ENCODE measurements at regions not wholly inside any gene's neighbourhood (a gene's known extent, or its start where the extent isn't known, plus 50 kb on each side); places are given as distances from the start of the nearest gene placed in this dataset.

DNA sequence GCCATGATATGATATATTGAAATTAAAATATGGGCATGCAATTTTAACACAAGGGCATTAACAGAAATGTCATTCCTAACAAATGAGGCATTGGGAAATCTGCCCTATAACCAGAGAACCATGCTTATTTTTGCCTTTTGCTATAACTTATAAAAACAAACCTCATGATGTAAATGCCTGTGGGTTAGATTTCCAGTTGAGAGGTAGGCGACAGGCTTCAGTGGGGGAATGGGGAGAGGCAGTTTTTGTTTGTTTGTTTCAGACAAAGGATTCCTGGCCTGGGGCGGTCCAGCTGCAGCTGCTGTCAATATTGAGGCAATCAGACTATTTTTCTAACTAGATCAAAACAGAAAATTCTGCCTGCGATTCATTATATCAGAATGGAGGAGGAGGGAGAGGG lies 490.4 kb upstream of the CFAP20DC start:
- Mint-ChIP-seq H3K36me3 (peaks cover 0 to 6% of the 10 kb centered on the region in 2 donors), H3K9me3 (peaks cover 0 to 5% of the 10 kb centered on the region in 2 donors)

DNA sequence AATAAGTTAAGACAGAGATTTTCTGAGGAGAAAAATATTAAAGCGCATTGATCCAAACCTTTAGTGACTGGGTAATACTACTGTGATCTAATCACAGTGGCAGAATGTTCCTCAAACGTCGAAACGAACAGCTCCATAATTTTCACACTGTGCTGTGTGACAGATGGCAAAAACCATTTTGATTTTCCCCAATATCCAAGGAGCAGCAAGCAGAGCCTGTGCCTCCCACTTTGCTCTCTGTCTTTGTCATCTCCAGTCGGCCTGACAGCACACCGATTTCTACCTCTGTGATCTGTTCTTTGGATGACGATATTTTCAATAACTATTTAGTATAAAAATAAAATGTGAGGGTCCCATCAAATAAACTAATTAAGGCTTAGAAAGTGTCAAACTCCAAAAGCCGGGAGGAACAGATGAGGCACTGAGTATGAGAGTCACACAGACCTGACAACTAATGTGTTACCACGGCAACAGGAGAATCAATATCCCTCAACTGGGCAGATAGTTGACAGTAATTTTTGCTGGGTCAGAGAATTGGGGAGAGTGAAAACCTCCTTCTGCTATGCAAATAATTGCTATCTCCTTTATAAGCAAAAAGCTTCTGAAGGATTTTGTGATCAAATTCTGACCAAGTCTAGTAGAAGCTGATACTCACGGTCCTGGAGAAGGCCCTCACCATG lies 489.1 kb upstream of the CFAP20DC start:
- H3K9me3 Mint-ChIP-seq: no peaks in the 10 kb centered on the region
- DNase-seq (ENCODE audit: low spot score in 2 of 2): no peak
- no peak overlapping the region for H3K27ac Mint-ChIP-seq
- ATAC-seq: no peak
- H3K36me3 Mint-ChIP-seq: no peaks in the 10 kb centered on the region

More for the DNA sequence above, 490.4 kb upstream of the CFAP20DC start:
- H3K27ac Mint-ChIP-seq: no peak overlapping the region
- DNase-seq (ENCODE audit: low spot score in 2 of 2): no peak
- no peak for ATAC-seq

GRCh38 chr3:59535791-59536221 lies 486.0 kb upstream of the CFAP20DC start:
- Mint-ChIP-seq H3K9me3 (peaks cover 0 to 3% of the 10 kb centered on the region in 2 donors), H3K36me3 (no peaks in the 10 kb centered on the region), H3K27ac (no peak overlapping the region)
- ATAC-seq (no peak), DNase-seq (ENCODE audit: low spot score in 2 of 2) (no peak)

- Mint-ChIP-seq H3K9me3 (peaks cover 0 to 3% of the 10 kb centered on the region in 2 donors), H3K27ac (no peak overlapping the region), H3K36me3 (no peaks in the 10 kb centered on the region)
- no peak for DNase-seq (ENCODE audit: low spot score in 2 of 2)
- no peak for ATAC-seq
Observed at GRCh38 chr3:59531994-59532393, 482.2 kb upstream of the CFAP20DC start.

DNA sequence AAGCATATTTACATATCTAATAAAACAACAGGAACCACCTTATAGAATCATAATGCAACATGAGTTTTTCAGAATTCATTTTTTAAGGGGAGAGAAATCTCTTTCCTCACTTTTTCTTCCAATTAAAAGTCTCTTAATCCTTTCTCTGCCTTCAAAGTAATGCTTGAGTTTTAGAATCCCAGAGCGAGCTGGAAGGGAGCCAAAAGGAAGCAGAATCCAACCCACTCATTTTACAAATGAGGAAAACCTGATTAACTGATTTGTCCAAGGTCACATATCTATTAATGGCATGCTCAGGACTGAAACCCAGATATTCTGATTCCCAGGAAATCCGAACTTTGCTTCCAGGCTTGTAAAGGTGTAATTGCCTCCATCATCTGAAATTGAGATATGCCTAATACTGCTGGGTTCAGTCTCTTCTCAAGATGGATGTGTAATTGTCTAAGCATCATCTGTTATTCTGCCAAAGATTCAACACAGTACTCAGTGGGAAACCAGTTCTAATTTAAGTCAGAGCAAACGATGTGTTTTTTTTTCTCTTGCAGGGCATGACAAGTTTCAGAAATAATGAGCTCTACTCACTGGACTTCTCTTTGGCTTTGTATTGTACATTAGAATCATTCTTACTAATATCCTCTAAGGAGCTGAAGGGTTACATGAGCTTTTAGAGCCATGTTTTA lies 481.4 kb upstream of the CFAP20DC start:
- peaks cover 0 to 6% of the 10 kb centered on the region in 2 donors for H3K9me3 Mint-ChIP-seq
- peaks cover 0 to 2% of the 10 kb centered on the region in 2 donors for H3K36me3 Mint-ChIP-seq
- ATAC-seq (no peak), DNase-seq (ENCODE audit: low spot score in 2 of 2) (no peak)
- no peak overlapping the region for H3K27ac Mint-ChIP-seq

GRCh38 chr3:59528251-59528650 lies 478.4 kb upstream of the CFAP20DC start:
- Mint-ChIP-seq H3K9me3 (peaks cover 0 to 19% of the 10 kb centered on the region in 2 donors), H3K27ac (no peak overlapping the region), H3K36me3 (peaks cover 0 to 19% of the 10 kb centered on the region in 2 donors)

GRCh38 chr3:59527493-59527892 lies 477.7 kb upstream of the CFAP20DC start:
- peak; percentile 56 to 79 for ATAC-seq
- H3K9me3 Mint-ChIP-seq: peaks cover 0 to 19% of the 10 kb centered on the region in 2 donors
- H3K36me3 Mint-ChIP-seq: peaks cover 0 to 19% of the 10 kb centered on the region in 2 donors
- H3K27ac Mint-ChIP-seq: peak overlapping the region in 1 of 2 donors; percentile 90
- no peak for DNase-seq (ENCODE audit: low spot score in 2 of 2)

More at GRCh38 chr3:59528251-59528650, 478.4 kb upstream of the CFAP20DC start:
- DNase-seq (ENCODE audit: low spot score in 2 of 2): no peak
- no peak for ATAC-seq

GRCh38 chr3:59526999-59527398 lies 477.2 kb upstream of the CFAP20DC start:
- peak; percentile 79 to 97 for ATAC-seq
- DNase-seq (ENCODE audit: low spot score in 2 of 2): no peak
- H3K9me3 Mint-ChIP-seq: peaks cover 0 to 19% of the 10 kb centered on the region in 2 donors
- peaks cover 0 to 19% of the 10 kb centered on the region in 2 donors for H3K36me3 Mint-ChIP-seq
- peak overlapping the region in 1 of 2 donors; percentile 90 for H3K27ac Mint-ChIP-seq

DNA sequence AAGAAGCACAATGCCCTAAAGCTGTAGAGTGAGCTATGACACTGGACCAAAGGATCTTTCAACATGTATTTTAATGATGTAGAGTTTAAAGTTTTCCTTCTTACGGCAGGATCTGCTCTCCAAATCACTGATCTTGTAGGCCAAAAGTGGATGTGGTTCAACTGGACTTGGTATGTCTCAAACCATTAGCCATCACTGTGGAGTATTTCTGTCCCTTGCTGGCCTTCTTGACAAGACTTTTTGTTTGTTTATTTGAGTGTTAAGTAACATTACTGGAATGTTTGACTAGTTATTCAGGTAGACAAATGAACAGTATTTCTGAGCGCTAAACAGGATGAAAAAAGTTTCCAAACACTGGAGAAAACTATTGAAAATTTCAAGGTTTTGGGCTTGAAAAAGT lies 472.7 kb upstream of the CFAP20DC start:
- DNase-seq (ENCODE audit: low spot score in 2 of 2): no peak
- H3K9me3 Mint-ChIP-seq: peaks cover 0 to 16% of the 10 kb centered on the region in 2 donors
- peaks cover 0 to 19% of the 10 kb centered on the region in 2 donors for H3K36me3 Mint-ChIP-seq
- no peak overlapping the region for H3K27ac Mint-ChIP-seq
- no peak for ATAC-seq

GRCh38 chr3:59519094-59519493 lies 469.3 kb upstream of the CFAP20DC start:
- H3K9me3 Mint-ChIP-seq: no peaks in the 10 kb centered on the region
- no peaks in the 10 kb centered on the region for H3K36me3 Mint-ChIP-seq

DNA sequence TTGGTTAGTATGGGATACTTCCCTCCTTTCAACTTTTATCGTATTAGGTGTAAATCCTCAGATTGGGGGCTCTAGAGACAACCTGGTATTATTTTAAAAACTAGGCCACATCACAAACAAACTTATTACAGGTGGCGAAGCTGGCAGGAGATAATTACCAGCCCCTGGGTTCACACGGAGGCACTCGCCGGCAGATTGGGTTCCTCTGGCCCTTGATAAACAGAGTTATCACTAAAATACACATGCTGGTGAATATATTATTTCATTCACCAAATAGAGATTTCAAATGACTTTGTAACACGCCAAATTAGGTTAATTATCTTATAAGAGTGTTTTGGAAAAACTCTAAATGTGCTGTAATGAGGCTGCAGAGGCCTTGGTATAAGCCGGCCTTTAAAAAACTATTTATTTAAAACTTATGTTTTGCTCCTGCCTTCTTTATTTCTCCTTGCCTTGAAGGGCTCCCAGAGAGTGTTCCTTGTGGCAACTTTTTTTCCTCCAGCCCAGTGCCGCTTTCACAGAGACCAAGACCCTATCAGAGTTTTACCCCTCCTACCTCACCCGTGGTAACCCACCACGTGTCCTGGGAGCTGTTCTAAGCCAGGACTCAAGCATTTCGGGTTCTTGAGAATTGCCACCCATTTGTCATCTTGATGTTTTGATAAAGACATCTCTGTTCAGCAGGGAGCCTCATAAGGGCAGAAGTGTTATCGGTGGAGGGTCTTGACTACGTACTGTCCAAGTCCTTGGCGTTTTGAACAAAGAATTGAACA lies 468.6 kb upstream of the CFAP20DC start:
- H3K27ac Mint-ChIP-seq: no peak overlapping the region
- no peaks in the 10 kb centered on the region for H3K9me3 Mint-ChIP-seq
- no peak for DNase-seq (ENCODE audit: low spot score in 2 of 2)
- no peak for ATAC-seq
- H3K36me3 Mint-ChIP-seq: no peaks in the 10 kb centered on the region

More at GRCh38 chr3:59519094-59519493, 469.3 kb upstream of the CFAP20DC start:
- DNase-seq (ENCODE audit: low spot score in 2 of 2) (no peak), ATAC-seq (no peak)
- no peak overlapping the region for H3K27ac Mint-ChIP-seq

DNA sequence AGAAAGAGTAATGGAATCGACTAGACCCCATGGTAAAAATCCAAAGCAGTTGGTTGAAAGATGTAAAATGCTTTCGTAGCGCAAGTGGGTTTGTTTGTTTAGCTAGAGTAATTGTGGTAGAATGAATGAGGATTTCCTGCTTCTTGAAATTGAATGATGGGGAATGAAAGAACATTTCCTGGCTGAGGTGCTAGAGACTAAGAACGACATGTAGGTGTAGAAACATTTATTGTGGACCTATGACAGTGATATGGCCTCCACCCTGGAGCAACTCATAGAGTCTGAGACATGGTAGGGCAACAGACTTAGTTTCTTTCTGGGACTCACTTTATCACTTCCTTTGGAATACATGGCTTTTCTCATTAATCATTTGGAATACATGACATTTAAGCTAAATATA lies 467.6 kb upstream of the CFAP20DC start:
- H3K9me3 Mint-ChIP-seq: no peaks in the 10 kb centered on the region
- DNase-seq (ENCODE audit: low spot score in 2 of 2): no peak
- H3K36me3 Mint-ChIP-seq: no peaks in the 10 kb centered on the region
- H3K27ac Mint-ChIP-seq: no peak overlapping the region
- no peak for ATAC-seq

DNA sequence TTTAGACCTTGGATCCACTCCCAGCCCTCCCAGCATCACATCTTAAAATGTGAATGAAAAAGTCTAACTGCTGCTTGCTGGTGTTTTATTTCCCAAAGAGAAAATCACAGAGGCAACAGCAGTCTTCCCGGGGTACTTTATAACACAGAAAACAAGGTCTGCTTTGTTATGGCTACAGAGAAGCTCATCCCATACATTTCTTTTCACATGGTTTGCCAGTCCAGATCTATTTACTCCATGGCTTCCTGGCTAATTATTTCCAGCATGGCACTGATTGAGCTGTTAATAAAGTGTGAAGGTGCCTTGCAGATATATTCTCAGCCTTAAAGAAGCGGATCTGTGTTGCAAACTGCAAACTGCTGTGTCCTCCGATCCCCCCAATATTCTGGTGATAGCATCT lies 466.1 kb upstream of the CFAP20DC start:
- Mint-ChIP-seq H3K9me3 (peaks cover 0 to 5% of the 10 kb centered on the region in 2 donors), H3K36me3 (peaks cover 0 to 8% of the 10 kb centered on the region in 2 donors), H3K27ac (no peak overlapping the region)
- ATAC-seq: no peak
- DNase-seq (ENCODE audit: low spot score in 2 of 2): no peak

DNA sequence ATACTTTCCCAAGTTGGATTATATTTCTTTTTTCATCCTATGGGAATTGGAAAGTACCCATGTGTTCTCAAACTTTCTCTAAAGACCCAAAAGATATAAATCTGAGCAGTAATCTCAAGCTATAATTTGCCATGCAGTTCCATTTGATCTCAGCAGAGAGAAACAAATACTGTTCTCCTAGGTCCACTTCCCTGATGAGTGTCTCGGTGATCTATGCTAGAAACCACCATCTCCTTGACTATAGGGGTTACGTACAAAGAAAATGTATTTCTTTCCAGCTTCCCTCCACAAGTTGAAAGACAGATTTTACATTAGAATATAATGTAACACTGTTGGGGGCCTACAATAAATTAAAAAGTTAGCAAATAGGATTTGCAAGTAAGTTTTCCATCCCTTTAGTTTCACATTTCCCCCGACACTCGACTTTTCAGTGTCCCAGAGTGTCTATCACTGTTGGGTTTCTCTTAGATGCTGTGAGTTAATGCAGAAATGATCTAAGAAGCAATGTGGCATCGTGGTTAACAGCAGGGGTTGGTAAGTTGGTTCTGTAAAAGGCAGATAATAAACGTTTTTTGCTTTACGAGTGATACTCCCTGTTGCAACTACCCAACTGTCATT lies 465.1 kb upstream of the CFAP20DC start:
- Mint-ChIP-seq H3K36me3 (peaks cover 0 to 8% of the 10 kb centered on the region in 2 donors), H3K27ac (no peak overlapping the region), H3K9me3 (peaks cover 0 to 5% of the 10 kb centered on the region in 2 donors)
- DNase-seq (ENCODE audit: low spot score in 2 of 2) (no peak), ATAC-seq (no peak)

- DNase-seq (ENCODE audit: low spot score in 2 of 2): no peak
- Mint-ChIP-seq H3K27ac (no peak overlapping the region), H3K9me3 (peaks cover 0 to 13% of the 10 kb centered on the region in 2 donors), H3K36me3 (peaks cover 0 to 8% of the 10 kb centered on the region in 2 donors)
- no peak for ATAC-seq
Observed at GRCh38 chr3:59513570-59513969, 463.7 kb upstream of the CFAP20DC start.

- Mint-ChIP-seq H3K9me3 (peaks cover 0 to 16% of the 10 kb centered on the region in 2 donors), H3K27ac (no peak overlapping the region), H3K36me3 (peaks cover 0 to 8% of the 10 kb centered on the region in 2 donors)
- DNase-seq (ENCODE audit: low spot score in 2 of 2) (no peak), ATAC-seq (peak; percentile 41 to 46)
Observed at GRCh38 chr3:59512066-59512465, 462.2 kb upstream of the CFAP20DC start.
